H9 (cell line): ENCODE measurements at regions not wholly inside any gene's neighbourhood (a gene's known extent, or its start where the extent isn't known, plus 50 kb on each side); places are given as distances from the start of the nearest gene placed in this dataset.

ENCODE experiments used
- DNase-seq: peaks from one replicate; pipeline ENCODE4 v3.0.0-alpha.2; 2017
- H2AFZ ChIP-seq: one replicate; pipeline ENCODE4 v1.6.1; 2013; ENCODE audit warnings: mild to moderate bottlenecking, low read length, control low read depth, moderate library complexity
- H2AK5ac ChIP-seq: 2 replicates; pipeline ENCODE4 v1.6.1; 2013; ENCODE audit warnings: low read length, control low read depth, mixed read lengths; ENCODE audit not compliant: insufficient read length
- H2BK120ac ChIP-seq: one replicate; pipeline ENCODE4 v1.6.1; 2013; ENCODE audit warnings: low read depth, mild to moderate bottlenecking, low read length, control low read depth, inconsistent platforms; ENCODE audit not compliant: poor library complexity, severe bottlenecking
- H2BK12ac ChIP-seq: 2 replicates; pipeline ENCODE4 v1.6.1; 2013; ENCODE audit warnings: low read length, control low read depth, mixed read lengths, low read depth; ENCODE audit not compliant: insufficient read length
- H2BK15ac ChIP-seq: 2 replicates; pipeline ENCODE4 v1.6.1; 2013; ENCODE audit warnings: low read depth, low read length, control low read depth
- H2BK20ac ChIP-seq: one replicate; pipeline ENCODE4 v1.6.1; 2013; ENCODE audit warnings: low read depth, mild to moderate bottlenecking, low read length, control low read depth, inconsistent platforms; ENCODE audit not compliant: poor library complexity, severe bottlenecking
- H2BK5ac ChIP-seq: 2 replicates; pipeline ENCODE4 v1.6.1; 2013; ENCODE audit warnings: low read length, control low read depth, mixed read lengths; ENCODE audit not compliant: insufficient read length
- H3K14ac ChIP-seq: 2 replicates; pipeline ENCODE4 v1.6.1; 2013; ENCODE audit warnings: low read length, control low read depth; ENCODE audit not compliant: insufficient read depth
- H3K18ac ChIP-seq: 2 replicates; pipeline ENCODE4 v1.6.1; 2013; ENCODE audit warnings: low read depth, mild to moderate bottlenecking, mixed read lengths, low read length, control low read depth; ENCODE audit not compliant: insufficient read length
- H3K23ac ChIP-seq: 2 replicates; pipeline ENCODE4 v1.6.1; 2013; ENCODE audit warnings: low read length, control low read depth, mixed read lengths, low read depth; ENCODE audit not compliant: insufficient read length
- H3K23me2 ChIP-seq: 2 replicates; pipeline ENCODE4 v1.6.1; 2013; ENCODE audit warnings: low read depth, mild to moderate bottlenecking, mixed read lengths, low read length, control low read depth; ENCODE audit not compliant: insufficient read length, poor library complexity, severe bottlenecking
- H3K27ac ChIP-seq: 2 replicates; pipeline ENCODE4 v1.5.1; 2013; ENCODE audit warnings: low read length, control low read depth, mixed read lengths, low read depth; ENCODE audit not compliant: insufficient read length
- H3K27me3 ChIP-seq: 2 replicates; pipeline ENCODE4 v1.6.1; 2013; ENCODE audit warnings: low read length, control low read depth, inconsistent platforms; ENCODE audit not compliant: insufficient read depth
- H3K4ac ChIP-seq: 2 replicates; pipeline ENCODE4 v1.6.1; 2013; ENCODE audit warnings: low read depth, mild to moderate bottlenecking, control low read depth, inconsistent platforms, low read length, moderate library complexity
- H3K4me1 ChIP-seq: 2 replicates; pipeline ENCODE4 v1.6.1; 2013; ENCODE audit warnings: low read length, control low read depth, inconsistent platforms; ENCODE audit not compliant: insufficient read depth
- H3K4me2 ChIP-seq: 2 replicates; pipeline ENCODE4 v1.6.1; 2013; ENCODE audit warnings: low read length, control low read depth, mixed read lengths; ENCODE audit not compliant: insufficient read length, insufficient read depth
- H3K56ac ChIP-seq: 2 replicates; pipeline ENCODE4 v1.6.1; 2013; ENCODE audit warnings: low read depth, mild to moderate bottlenecking, mixed read lengths, low read length, control low read depth; ENCODE audit not compliant: insufficient read length
- H3K79me1 ChIP-seq: 2 replicates; pipeline ENCODE4 v1.6.1; 2013; ENCODE audit warnings: low read depth, mild to moderate bottlenecking, moderate library complexity, low read length, control low read depth, inconsistent platforms; ENCODE audit not compliant: insufficient read depth, poor library complexity, severe bottlenecking
- H3K79me2 ChIP-seq: 2 replicates; pipeline ENCODE4 v1.6.1; 2013; ENCODE audit warnings: low read length, control low read depth, inconsistent platforms; ENCODE audit not compliant: insufficient read depth
- H3K9ac ChIP-seq: 2 replicates; pipeline ENCODE4 v1.6.1; 2013; ENCODE audit warnings: low read length, control low read depth, mixed read lengths; ENCODE audit not compliant: insufficient read length; ENCODE audit errors: extremely low read depth
- H3K9me3 ChIP-seq: one replicate; pipeline ENCODE4 v1.6.1; 2013; ENCODE audit warnings: low read depth, low read length, inconsistent platforms; ENCODE audit not compliant: control insufficient read depth
- H3T11ph ChIP-seq: one replicate; pipeline ENCODE4 v1.6.1; 2013; ENCODE audit warnings: mild to moderate bottlenecking, low read length, control low read depth, inconsistent platforms
- H4K20me1 ChIP-seq: one replicate; pipeline ENCODE4 v1.6.1; 2013; ENCODE audit not compliant: control insufficient read depth, insufficient read length, insufficient read depth
- H4K5ac ChIP-seq: 2 replicates; pipeline ENCODE4 v1.6.1; 2013; ENCODE audit warnings: low read depth, mild to moderate bottlenecking, mixed read lengths, low read length, control low read depth; ENCODE audit not compliant: insufficient read length
- H4K8ac ChIP-seq: replicated peaks from 2 replicates; pipeline ENCODE4 v1.6.1; 2013; ENCODE audit warnings: low read length, control low read depth, mixed read lengths, low read depth; ENCODE audit not compliant: insufficient read length
- H4K91ac ChIP-seq: 2 replicates; pipeline ENCODE4 v1.6.1; 2013; ENCODE audit warnings: low read depth, mild to moderate bottlenecking, moderate library complexity, mixed read lengths, low read length, control low read depth; ENCODE audit not compliant: insufficient read length
- H3K27ac Mint-ChIP-seq, 3 experiments: 2 replicates in 2 of 3; 3 replicates in 1 of 3; pipeline ENCODE4 v1.8.0; 2020 to 2021; ENCODE audit warnings: mixed read lengths in 3 of 3, mild to moderate bottlenecking in 1 of 3, moderate library complexity in 1 of 3
- H3K27me3 Mint-ChIP-seq: 2 replicates; pipeline ENCODE4 v1.8.0; 2021; ENCODE audit warnings: low read depth, mild to moderate bottlenecking, moderate library complexity, mixed read lengths
- H3K36me3 Mint-ChIP-seq, 3 experiments: 2 replicates in 2 of 3; 3 replicates in 1 of 3; pipeline ENCODE4 v1.8.0; 2020 to 2021; ENCODE audit warnings: low read depth in 3 of 3, mixed read lengths in 3 of 3; ENCODE audit not compliant: insufficient read depth in 1 of 3
- H3K4me1 Mint-ChIP-seq, 2 experiments: 2 replicates each; pipeline ENCODE4 v1.8.0; 2020; ENCODE audit warnings: mixed read lengths in 2 of 2
- H3K4me3 Mint-ChIP-seq, 2 experiments: 2 replicates in 1 of 2; 3 replicates in 1 of 2; pipeline ENCODE4 v1.8.0; 2020 to 2021; ENCODE audit warnings: mild to moderate bottlenecking in 2 of 2, mixed read lengths in 2 of 2, moderate library complexity in 1 of 2
- H3K9me3 Mint-ChIP-seq, 2 experiments: 2 replicates in 1 of 2; 3 replicates in 1 of 2; pipeline ENCODE4 v1.8.0; 2020; ENCODE audit warnings: mild to moderate bottlenecking in 2 of 2, mixed read lengths in 2 of 2, moderate library complexity in 1 of 2
- WGBS: extraction: QIAGEN DNeasy Blood & Tissue Kit; methylation state at CpG from one replicate; pipeline ENCODE4 v1.1.7; 2013; ENCODE audit warnings: missing lambda C conversion rate, low lambda C conversion rate, mixed read lengths; ENCODE audit not compliant: insufficient read length; ENCODE audit errors: extremely low coverage; 5-methylcytosine and 5-hydroxymethylcytosine counted together
- TF ChIP-seq, protein P1 (sequence below): fragments of 200-600 bp; sonication (generic); conservative IDR thresholded peaks from 3 replicates; pipeline ENCODE4 v1.8.0; 2021; ENCODE audit warnings: antibody characterized with exemption, mild to moderate bottlenecking

DNA sequence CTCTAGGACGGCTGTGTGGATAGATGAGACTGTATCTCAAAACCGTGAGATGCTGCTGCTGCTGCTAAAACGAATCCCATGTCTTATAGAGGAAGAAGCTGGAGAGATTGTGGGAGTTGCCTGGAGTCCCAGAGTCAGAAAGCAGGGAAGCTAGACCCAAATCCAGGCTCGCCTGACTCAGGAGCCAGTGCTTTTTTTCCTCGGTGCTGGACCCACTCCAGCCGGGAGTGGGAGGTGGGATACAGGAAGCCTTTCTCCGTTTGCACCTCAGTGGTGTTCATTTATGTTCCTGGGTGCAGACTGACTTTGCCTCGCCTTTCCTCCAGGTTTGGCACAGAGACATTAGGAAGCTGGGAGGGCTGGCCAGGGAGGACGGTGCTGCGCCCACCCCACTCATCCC, 150.9 kb upstream of the LINGO1 start:
- H3K79me2 ChIP-seq: no peaks in the 10 kb centered on the region
- H2BK5ac ChIP-seq: no peak overlapping the region
- no CpG with 5 or more reads among the region's 10 CpGs for WGBS
- no peak overlapping the region for H3K27ac ChIP-seq
- H4K5ac ChIP-seq: no peak overlapping the region
- no peak overlapping the region for H2BK15ac ChIP-seq
- no peak overlapping the region for H2BK20ac ChIP-seq
- no peak for DNase-seq
- no peak overlapping the region for H3K4me2 ChIP-seq
- H4K8ac ChIP-seq: no peak overlapping the region
- no peak overlapping the region for H2BK120ac ChIP-seq
- Mint-ChIP-seq H3K27me3 (peaks cover 4% of the 10 kb centered on the region), H3K4me3 (no peak overlapping the region; a peak in 1 of 5 replicates), H3K36me3 (peaks cover 2 to 20% (median 4%) of the 10 kb centered on the region in 3 experiments; a peak in 6 of 7 replicates), H3K9me3 (peaks cover 6 to 9% of the 10 kb centered on the region in 2 experiments; a peak in 4 of 5 replicates), H3K27ac (0 out of 7 replicates have a peak overlapping the region, but pooled peaks of 1 of the 3 experiments have one; percentile 28), H3K4me1 (peaks cover 18 to 53% of the 10 kb centered on the region in 2 experiments)
- no peaks in the 10 kb centered on the region for H4K20me1 ChIP-seq
- TF ChIP-seq, protein P1, sequence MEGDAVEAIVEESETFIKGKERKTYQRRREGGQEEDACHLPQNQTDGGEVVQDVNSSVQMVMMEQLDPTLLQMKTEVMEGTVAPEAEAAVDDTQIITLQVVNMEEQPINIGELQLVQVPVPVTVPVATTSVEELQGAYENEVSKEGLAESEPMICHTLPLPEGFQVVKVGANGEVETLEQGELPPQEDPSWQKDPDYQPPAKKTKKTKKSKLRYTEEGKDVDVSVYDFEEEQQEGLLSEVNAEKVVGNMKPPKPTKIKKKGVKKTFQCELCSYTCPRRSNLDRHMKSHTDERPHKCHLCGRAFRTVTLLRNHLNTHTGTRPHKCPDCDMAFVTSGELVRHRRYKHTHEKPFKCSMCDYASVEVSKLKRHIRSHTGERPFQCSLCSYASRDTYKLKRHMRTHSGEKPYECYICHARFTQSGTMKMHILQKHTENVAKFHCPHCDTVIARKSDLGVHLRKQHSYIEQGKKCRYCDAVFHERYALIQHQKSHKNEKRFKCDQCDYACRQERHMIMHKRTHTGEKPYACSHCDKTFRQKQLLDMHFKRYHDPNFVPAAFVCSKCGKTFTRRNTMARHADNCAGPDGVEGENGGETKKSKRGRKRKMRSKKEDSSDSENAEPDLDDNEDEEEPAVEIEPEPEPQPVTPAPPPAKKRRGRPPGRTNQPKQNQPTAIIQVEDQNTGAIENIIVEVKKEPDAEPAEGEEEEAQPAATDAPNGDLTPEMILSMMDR: no peak
- no peak overlapping the region for H3K9ac ChIP-seq
- H2AFZ ChIP-seq: no peak overlapping the region
- no peak overlapping the region for H2BK12ac ChIP-seq
- no peak overlapping the region for H3T11ph ChIP-seq
- no peaks in the 10 kb centered on the region for H3K23me2 ChIP-seq
- H3K9me3 ChIP-seq: no peaks in the 10 kb centered on the region
- H3K79me1 ChIP-seq: no peaks in the 10 kb centered on the region
- no peak overlapping the region for H3K4ac ChIP-seq
- H3K56ac ChIP-seq: no peak overlapping the region
- no peaks in the 10 kb centered on the region for H3K27me3 ChIP-seq
- no peak overlapping the region for H4K91ac ChIP-seq
- no peak overlapping the region for H3K23ac ChIP-seq
- no peaks in the 10 kb centered on the region for H3K4me1 ChIP-seq
- H2AK5ac ChIP-seq: no peak overlapping the region
- no peak overlapping the region for H3K18ac ChIP-seq
- no peak overlapping the region for H3K14ac ChIP-seq
